Heart left ventricle (tissue), 16 donors: ENCODE measurements at regions not wholly inside any gene's neighbourhood (a gene's known extent, or its start where the extent isn't known, plus 50 kb on each side); places are given as distances from the start of the nearest gene placed in this dataset.

Experiments
- ATAC-seq, 4 donors: fragments of 200-7000 bp; cut with Tn5 transposase; one replicate each; pipeline ENCODE4 v1.9.1; 2020 to 2022; ENCODE audit warnings: moderate library complexity in 4 of 4, mild to moderate bottlenecking in 3 of 4, moderate number of reproducible peaks in 1 of 4
- DNase-seq, 5 donors: peaks; one replicate each; pipeline ENCODE4 v3.0.0-alpha.2; 2020
- H3K27ac ChIP-seq, 12 donors: fragments of 200-600 bp; sonication (generic) in 4 of 12; one replicate each; pipeline versions ENCODE4 v1.5.0 to v1.8.0; 2016 to 2022; ENCODE audit warnings: mild to moderate bottlenecking in 2 of 12
- H3K27me3 ChIP-seq, 9 donors: fragments of 200-600 bp; sonication (generic) in 2 of 9; one replicate each; pipeline versions ENCODE4 v1.5.1 to v1.8.0; 2016 to 2022; ENCODE audit warnings: mild to moderate bottlenecking in 3 of 9
- H3K36me3 ChIP-seq, 9 donors: fragments of 200-600 bp; sonication (generic) in 2 of 9; one replicate each; pipeline versions ENCODE4 v1.5.0 to v1.8.0; 2018 to 2022; ENCODE audit warnings: mild to moderate bottlenecking in 2 of 9
- H3K4me1 ChIP-seq, 12 donors: fragments of 200-600 bp; sonication (generic) in 4 of 12; one replicate each; pipeline versions ENCODE4 v1.5.0 to v1.8.0; 2016 to 2022; ENCODE audit warnings: mild to moderate bottlenecking in 3 of 12
- H3K4me3 ChIP-seq, 12 donors: fragments of 200-600 bp; sonication (generic) in 4 of 12; one replicate each; pipeline versions ENCODE4 v1.5.0 to v1.8.0; 2017 to 2022; ENCODE audit warnings: mild to moderate bottlenecking in 9 of 12, moderate library complexity in 4 of 12
- H3K9me3 ChIP-seq, 12 donors: fragments of 200-600 bp; sonication (generic) in 4 of 12; one replicate each; pipeline versions ENCODE4 v1.5.0 to v1.8.0; 2016 to 2022; ENCODE audit warnings: mild to moderate bottlenecking in 1 of 12
- POLR2A ChIP-seq, 2 donors: fragments of 450-650 bp; IDR thresholded peaks; one replicate each; pipeline ENCODE4 v1.6.1; 2017; ENCODE audit warnings: antibody characterized with exemption in 2 of 2, mild to moderate bottlenecking in 2 of 2, moderate library complexity in 2 of 2
- WGBS, 4 donors: extraction: QIAGEN DNeasy Blood & Tissue Kit in 2 of 4; methylation state at CpG; one replicate each; pipeline versions ENCODE4 v1.1.5 to v1.1.7; 2013 to 2018; 5-methylcytosine and 5-hydroxymethylcytosine counted together
- intact Hi-C, 10 donors: fragments of 100-400 bp; cut with DNase I; formaldehyde crosslinking; loops; one replicate each; pipeline versions ENCODE4 v1.11.1 to v1.14.2; 2022
- TF ChIP-seq, protein P1 (sequence below), 12 donors: fragments of 200-600 bp; sonication (generic) in 4 of 12; IDR thresholded peaks; one replicate each; pipeline versions ENCODE4 v1.5.0 to v1.8.0; 2018 to 2022; ENCODE audit warnings: antibody characterized with exemption in 12 of 12, mild to moderate bottlenecking in 5 of 12
- donor health status: ischemic (EF 13 %, LVEDD 7.1; RV severe dilation, severe dysfunction).
- donor health status: healthy with polysubstance abuse.
- donor health status: DM: no; HTN: yes; CAD: no.
- donor health status: DM: no; HTN: no; CAD: no.
- donor health status: ischemic (EF 25% LVEDD 6.9; RV normal size, moderate dysfunction).
- donor health status: ischemic (EF 25% LVEDD 5.7; RV mildly dilated, moderate dysfunction).
- donor health status: healthy.
- donor health status: DM: yes; HTN: yes; CAD: no.
- donor health status: ischemic (EF 35%, LVEDD 5.7; RV mildly dilated, moderate dysfunction).
- donor health status: nonischemic (EF 11% LVEDD 7.7; RV severe dilation, severe dysfunction).
- donor health status: DM: yes; HTN: yes; CAD: no.
- donor health status: PGD.
- donor health status: ischemic (EF 29% LVEDD 5.4; RV normal size, mild dysfunction).
- donor health status: nonischemic (EF 23%, LVEDD 6.1; RV moderate dilation, normal function).

DNA sequence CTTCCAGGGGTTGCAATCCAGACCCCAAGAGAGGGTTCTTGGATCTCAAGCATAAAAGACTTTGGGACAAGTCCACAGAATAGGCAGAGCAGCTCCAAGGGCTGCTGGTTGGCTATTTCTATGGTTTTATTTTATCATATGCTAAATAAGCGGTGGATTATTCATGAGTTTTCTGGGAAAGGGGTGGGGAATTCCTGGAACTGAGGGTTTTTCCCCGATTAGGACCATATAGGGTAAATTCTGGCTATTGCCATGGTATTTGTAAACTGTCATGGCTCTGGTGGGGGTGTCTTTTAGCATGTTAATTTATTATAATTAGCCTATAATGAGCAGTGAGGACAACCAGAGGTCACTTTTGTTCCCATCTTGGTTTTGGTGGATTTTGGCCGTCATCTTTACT lies 270.9 kb upstream of the PLXNA2 start:
- Histone ChIP-seq H3K4me1 (no peaks in the 10 kb centered on the region), H3K27ac (no peak overlapping the region), H3K27me3 (no peaks in the 10 kb centered on the region), H3K9me3 (peaks cover 0 to 10% (median 0%) of the 10 kb centered on the region in 12 donors), H3K36me3 (no peaks in the 10 kb centered on the region), H3K4me3 (no peak overlapping the region)
- 92 to 95% (median 94%) methylated on average over 3 of the region's 3 CpGs for WGBS, 4 donors
- DNase-seq (no peak), ATAC-seq (no peak)
- no peak for TF ChIP-seq POLR2A (IDR thresholded peaks at IDR 0.05)
- TF ChIP-seq, protein P1, sequence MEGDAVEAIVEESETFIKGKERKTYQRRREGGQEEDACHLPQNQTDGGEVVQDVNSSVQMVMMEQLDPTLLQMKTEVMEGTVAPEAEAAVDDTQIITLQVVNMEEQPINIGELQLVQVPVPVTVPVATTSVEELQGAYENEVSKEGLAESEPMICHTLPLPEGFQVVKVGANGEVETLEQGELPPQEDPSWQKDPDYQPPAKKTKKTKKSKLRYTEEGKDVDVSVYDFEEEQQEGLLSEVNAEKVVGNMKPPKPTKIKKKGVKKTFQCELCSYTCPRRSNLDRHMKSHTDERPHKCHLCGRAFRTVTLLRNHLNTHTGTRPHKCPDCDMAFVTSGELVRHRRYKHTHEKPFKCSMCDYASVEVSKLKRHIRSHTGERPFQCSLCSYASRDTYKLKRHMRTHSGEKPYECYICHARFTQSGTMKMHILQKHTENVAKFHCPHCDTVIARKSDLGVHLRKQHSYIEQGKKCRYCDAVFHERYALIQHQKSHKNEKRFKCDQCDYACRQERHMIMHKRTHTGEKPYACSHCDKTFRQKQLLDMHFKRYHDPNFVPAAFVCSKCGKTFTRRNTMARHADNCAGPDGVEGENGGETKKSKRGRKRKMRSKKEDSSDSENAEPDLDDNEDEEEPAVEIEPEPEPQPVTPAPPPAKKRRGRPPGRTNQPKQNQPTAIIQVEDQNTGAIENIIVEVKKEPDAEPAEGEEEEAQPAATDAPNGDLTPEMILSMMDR (IDR thresholded peaks at IDR 0.05) = no peak
- intact Hi-C loops = no loop called here

DNA sequence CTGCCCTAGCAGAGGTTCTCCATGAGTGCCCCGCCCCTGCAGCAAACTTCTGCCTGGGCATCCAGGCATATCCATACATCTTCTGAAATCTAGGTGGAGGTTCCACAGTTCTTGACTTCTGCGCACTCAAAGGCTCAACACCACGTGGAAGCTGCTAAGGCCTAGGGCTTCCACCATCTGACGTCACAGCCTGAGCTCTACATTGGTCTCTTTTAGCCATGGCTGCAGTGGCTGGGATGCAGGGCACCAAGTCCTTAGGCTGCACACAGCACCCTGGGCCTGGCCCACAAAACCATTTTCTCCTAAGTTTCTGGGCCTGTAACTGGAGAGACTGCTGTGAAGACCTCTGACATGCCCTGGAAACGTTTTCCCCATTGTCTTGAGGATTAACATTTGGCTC lies 272.6 kb upstream of the PLXNA2 start:
- Histone ChIP-seq H3K4me3 (no peak overlapping the region), H3K27ac (no peak overlapping the region), H3K9me3 (peaks cover 0 to 10% (median 0%) of the 10 kb centered on the region in 12 donors), H3K4me1 (no peaks in the 10 kb centered on the region), H3K36me3 (no peaks in the 10 kb centered on the region), H3K27me3 (no peaks in the 10 kb centered on the region)
- 63 to 88% (median 87%) methylated on average over 5 of the region's 5 CpGs for WGBS, 4 donors
- no peak for ATAC-seq
- intact Hi-C loops = no loop called here
- TF ChIP-seq, protein P1 (IDR thresholded peaks at IDR 0.05) = no peak
- no peak for TF ChIP-seq POLR2A (IDR thresholded peaks at IDR 0.05)
- DNase-seq = no peak

DNA sequence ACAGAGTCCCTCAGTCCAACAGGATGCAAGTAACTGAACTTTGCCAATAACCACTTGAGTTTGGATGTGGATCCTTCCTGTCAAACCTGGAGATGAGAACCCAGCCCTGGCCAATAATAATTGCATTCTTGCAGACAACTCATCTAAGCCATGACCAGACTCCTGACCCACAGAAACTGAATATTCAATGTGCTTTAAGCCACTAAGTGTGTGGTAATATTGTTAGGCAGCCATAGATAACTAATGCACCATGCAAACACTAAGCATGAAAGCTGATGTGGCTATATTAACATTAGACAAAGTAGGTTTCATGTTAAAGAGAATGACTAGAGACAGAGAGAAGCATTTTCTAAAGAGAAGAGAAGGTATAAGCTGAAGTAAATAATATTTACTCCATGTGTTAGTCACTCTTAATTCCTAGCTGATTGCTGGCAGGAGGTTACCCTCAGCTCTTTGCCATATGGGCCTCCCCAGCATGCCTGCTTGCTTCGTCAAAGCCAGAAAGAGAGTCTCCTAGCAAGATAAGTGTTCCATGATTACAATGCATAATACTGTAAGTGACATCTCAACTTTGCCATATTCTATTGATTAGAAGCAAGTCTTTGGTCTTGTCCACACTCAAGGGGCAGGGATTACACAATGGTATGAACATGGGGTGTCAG lies 276.4 kb upstream of the PLXNA2 start:
- Histone ChIP-seq H3K36me3 (no peaks in the 10 kb centered on the region), H3K27ac (no peak overlapping the region), H3K4me3 (no peak overlapping the region), H3K9me3 (peaks cover 0 to 10% (median 0%) of the 10 kb centered on the region in 12 donors), H3K4me1 (no peaks in the 10 kb centered on the region), H3K27me3 (no peaks in the 10 kb centered on the region)
- 80 to 91% (median 83%) methylated on average over 1 of the region's 1 CpG for WGBS, 4 donors
- intact Hi-C loops = no loop called here
- ATAC-seq = no peak
- DNase-seq = no peak
- no peak for TF ChIP-seq POLR2A (IDR thresholded peaks at IDR 0.05)
- TF ChIP-seq, protein P1 (IDR thresholded peaks at IDR 0.05) = no peak

DNA sequence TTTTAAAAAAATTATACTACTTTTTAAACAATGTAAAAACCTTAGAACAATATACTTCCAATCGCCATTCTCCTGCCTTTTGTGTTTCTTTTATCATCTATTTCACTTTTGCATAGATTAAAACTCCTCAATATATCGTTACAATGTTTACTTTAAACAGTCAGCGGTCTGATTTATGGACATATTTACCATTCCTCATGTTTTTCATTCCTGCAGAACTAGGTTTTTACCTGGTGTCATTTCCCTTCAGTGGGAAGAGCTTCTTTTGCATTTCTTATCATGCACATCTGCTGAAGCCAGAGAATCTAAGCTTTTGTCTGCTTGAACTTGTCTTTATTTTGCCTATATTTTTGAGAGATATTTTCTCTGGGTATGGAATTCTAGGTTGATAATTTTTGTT lies 277.4 kb upstream of the PLXNA2 start:
- no peak overlapping the region for H3K4me3 ChIP-seq
- TF ChIP-seq, protein P1 (IDR thresholded peaks at IDR 0.05) = no peak
- no peak for TF ChIP-seq POLR2A (IDR thresholded peaks at IDR 0.05)
- H3K9me3 ChIP-seq = peaks cover 0 to 7% (median 0%) of the 10 kb centered on the region in 12 donors
- ATAC-seq (no peak), DNase-seq (no peak)
- no peaks in the 10 kb centered on the region for H3K36me3 ChIP-seq
- 55 to 88% (median 73%) methylated on average over 3 of the region's 3 CpGs for WGBS, 4 donors
- H3K27ac ChIP-seq = no peak overlapping the region
- no peaks in the 10 kb centered on the region for H3K4me1 ChIP-seq
- intact Hi-C loops = no loop called here
- no peaks in the 10 kb centered on the region for H3K27me3 ChIP-seq
